ENCODE measurements at regions not wholly inside any gene's neighbourhood (a gene's known extent, or its start where the extent isn't known, plus 50 kb on each side); places are given as distances from the start of the nearest gene placed in this dataset.

GRCh38 chr14:97104029-97104428 is 306.8 kb downstream of the VRK1 start:
- WGBS, 2 experiments (ENCODE audit: insufficient coverage in 1 of 2, insufficient read length in 1 of 2), result 83 to 92% methylated on average over 4 of the region's 4 CpGs
- H3K9me3 Mint-ChIP-seq, result peaks cover 2% of the 10 kb centered on the region
- Histone ChIP-seq H3K9ac (ENCODE audit: extremely low read depth, low read length, poor library complexity, severe bottlenecking) (no peak overlapping the region), H3K9me3 (ENCODE audit: control insufficient read depth, low read length) (no peaks in the 10 kb centered on the region), H3K36me3 (ENCODE audit: control insufficient read depth, insufficient read depth, low read length) (no peaks in the 10 kb centered on the region), H3K4me3 (ENCODE audit: low read length) (no peak overlapping the region), H3K27me3 (ENCODE audit: control insufficient read depth, insufficient read depth, low read length, poor library complexity, severe bottlenecking) (peaks cover 11% of the 10 kb centered on the region), H3K4me1 (ENCODE audit: control insufficient read depth, insufficient read depth, low read length) (no peaks in the 10 kb centered on the region), H3K27ac (ENCODE audit: low read depth, low read length) (no peak overlapping the region)
- DNase-seq, result no peak
- no peak overlapping the region for H3K27ac Mint-ChIP-seq
- H3K36me3 Mint-ChIP-seq (ENCODE audit: low read depth), result no peaks in the 10 kb centered on the region
- no peaks in the 10 kb centered on the region for H3K27me3 Mint-ChIP-seq (ENCODE audit: insufficient read depth)
- no peak for TF ChIP-seq CTCF (conservative IDR thresholded peaks at IDR 0.05)
- no peak overlapping the region for H3K4me3 Mint-ChIP-seq
- H3K4me1 Mint-ChIP-seq, result peaks cover 2% of the 10 kb centered on the region

- Mint-ChIP-seq H3K4me1 (peaks cover 2% of the 10 kb centered on the region), H3K27me3 (ENCODE audit: insufficient read depth) (peaks cover 7% of the 10 kb centered on the region), H3K4me3 (no peak overlapping the region), H3K36me3 (ENCODE audit: low read depth) (no peaks in the 10 kb centered on the region), H3K27ac (peak overlapping the region; percentile 15), H3K9me3 (peaks cover 6% of the 10 kb centered on the region)
- no peaks in the 10 kb centered on the region for H3K4me1 ChIP-seq (ENCODE audit: control insufficient read depth, insufficient read depth, low read length)
- WGBS, 2 experiments (ENCODE audit: insufficient coverage in 1 of 2, insufficient read length in 1 of 2), result 90 to 98% methylated on average over 5 of the region's 5 CpGs
- peaks cover 17% of the 10 kb centered on the region for H3K27me3 ChIP-seq (ENCODE audit: control insufficient read depth, insufficient read depth, low read length, poor library complexity, severe bottlenecking)
- H3K9me3 ChIP-seq (ENCODE audit: control insufficient read depth, low read length), result peaks cover 4% of the 10 kb centered on the region
- no peaks in the 10 kb centered on the region for H3K36me3 ChIP-seq (ENCODE audit: control insufficient read depth, insufficient read depth, low read length)
- no peak for DNase-seq
- H3K9ac ChIP-seq (ENCODE audit: extremely low read depth, low read length, poor library complexity, severe bottlenecking), result no peak overlapping the region
- H3K4me3 ChIP-seq (ENCODE audit: low read length), result no peak overlapping the region
- TF ChIP-seq CTCF (conservative IDR thresholded peaks at IDR 0.05), result no peak
- H3K27ac ChIP-seq (ENCODE audit: low read depth, low read length), result no peak overlapping the region
These were observed 309.0 kb downstream of the VRK1 start for GRCh38 chr14:97106166-97106565.

- Mint-ChIP-seq H3K9me3 (peaks cover 6% of the 10 kb centered on the region), H3K36me3 (ENCODE audit: low read depth) (no peaks in the 10 kb centered on the region), H3K27ac (peak overlapping the region; percentile 15), H3K4me3 (no peak overlapping the region), H3K27me3 (ENCODE audit: insufficient read depth) (peaks cover 7% of the 10 kb centered on the region), H3K4me1 (peaks cover 2% of the 10 kb centered on the region)
- no peak overlapping the region for H3K9ac ChIP-seq (ENCODE audit: extremely low read depth, low read length, poor library complexity, severe bottlenecking)
- H3K4me1 ChIP-seq (ENCODE audit: control insufficient read depth, insufficient read depth, low read length), result no peaks in the 10 kb centered on the region
- DNase-seq, result no peak
- peak; percentile 50 for TF ChIP-seq CTCF (conservative IDR thresholded peaks at IDR 0.05)
- H3K4me3 ChIP-seq (ENCODE audit: low read length), result no peak overlapping the region
- H3K36me3 ChIP-seq (ENCODE audit: control insufficient read depth, insufficient read depth, low read length), result no peaks in the 10 kb centered on the region
- no peak overlapping the region for H3K27ac ChIP-seq (ENCODE audit: low read depth, low read length)
- WGBS, 2 experiments (ENCODE audit: insufficient coverage in 1 of 2, insufficient read length in 1 of 2), result 92 to 100% methylated on average over 2 to 9 of the region's 10 CpGs
- peaks cover 4% of the 10 kb centered on the region for H3K9me3 ChIP-seq (ENCODE audit: control insufficient read depth, low read length)
- H3K27me3 ChIP-seq (ENCODE audit: control insufficient read depth, insufficient read depth, low read length, poor library complexity, severe bottlenecking), result peaks cover 17% of the 10 kb centered on the region
These were observed 309.4 kb downstream of the VRK1 start for GRCh38 chr14:97106609-97107008.

Measured in endodermal cell (in vitro differentiated cells).